Trophoblast cell (in vitro differentiated cells and primary cell): ENCODE measurements at regions not wholly inside any gene's neighbourhood (a gene's known extent, or its start where the extent isn't known, plus 50 kb on each side); places are given as distances from the start of the nearest gene placed in this dataset.

Experiments
- DNase-seq, 2 donors: peaks; one replicate each; pipeline ENCODE4 v3.0.0-alpha.2; 2016
- H2AFZ ChIP-seq: 2 replicates; pipeline ENCODE4 v1.6.1; 2013; ENCODE audit warnings: low read length, moderate library complexity, mild to moderate bottlenecking; ENCODE audit not compliant: insufficient read depth, poor library complexity
- H2AK5ac ChIP-seq: 2 replicates; pipeline ENCODE4 v1.6.1; 2013; ENCODE audit warnings: mild to moderate bottlenecking, low read length
- H2BK120ac ChIP-seq: 2 replicates; pipeline ENCODE4 v1.6.1; 2013; ENCODE audit warnings: low read length, mild to moderate bottlenecking, moderate library complexity; ENCODE audit not compliant: insufficient read depth, poor library complexity
- H2BK12ac ChIP-seq: 2 replicates; pipeline ENCODE4 v1.6.1; 2013; ENCODE audit warnings: mild to moderate bottlenecking, low read length, moderate library complexity
- H2BK5ac ChIP-seq: 2 replicates; pipeline ENCODE4 v1.6.1; 2013; ENCODE audit warnings: low read length, low read depth, moderate library complexity, mild to moderate bottlenecking; ENCODE audit not compliant: poor library complexity
- H3K14ac ChIP-seq: 2 replicates; pipeline ENCODE4 v1.6.1; 2013; ENCODE audit warnings: mild to moderate bottlenecking, low read length
- H3K18ac ChIP-seq: 2 replicates; pipeline ENCODE4 v1.6.1; 2013; ENCODE audit warnings: mild to moderate bottlenecking, low read length
- H3K23ac ChIP-seq: 2 replicates; pipeline ENCODE4 v1.6.1; 2013; ENCODE audit warnings: low read length
- H3K27ac ChIP-seq: 2 replicates; pipeline ENCODE4 v1.5.1; 2013; ENCODE audit warnings: low read depth, mild to moderate bottlenecking, inconsistent platforms, low read length, moderate library complexity
- H3K27me3 ChIP-seq: 2 replicates; pipeline ENCODE4 v1.6.1; 2013; ENCODE audit warnings: inconsistent platforms, mild to moderate bottlenecking, low read length, moderate library complexity; ENCODE audit not compliant: insufficient read depth
- H3K36me3 ChIP-seq, 2 experiments: 1 replicate in 1 of 2; 2 replicates in 1 of 2; pipeline ENCODE4 v1.6.1; 2013; ENCODE audit warnings: low read length in 2 of 2, mild to moderate bottlenecking in 2 of 2, moderate library complexity in 1 of 2; ENCODE audit not compliant: insufficient read depth in 2 of 2, control insufficient read depth in 1 of 2
- H3K4ac ChIP-seq: 2 replicates; pipeline ENCODE4 v1.6.1; 2013; ENCODE audit warnings: low read depth, mild to moderate bottlenecking, low read length, moderate library complexity
- H3K4me1 ChIP-seq, 2 experiments: 1 replicate in 1 of 2; 2 replicates in 1 of 2; pipeline ENCODE4 v1.6.1; 2013; ENCODE audit warnings: low read length in 2 of 2, mild to moderate bottlenecking in 2 of 2, moderate library complexity in 1 of 2; ENCODE audit not compliant: insufficient read depth in 2 of 2, control insufficient read depth in 1 of 2
- H3K4me2 ChIP-seq: 2 replicates; pipeline ENCODE4 v1.6.1; 2013; ENCODE audit warnings: inconsistent platforms, mild to moderate bottlenecking, low read length, moderate library complexity
- H3K4me3 ChIP-seq: 2 replicates; pipeline ENCODE4 v1.5.1; 2013; ENCODE audit warnings: mild to moderate bottlenecking, low read depth, low read length, inconsistent platforms
- H3K79me1 ChIP-seq: one replicate; pipeline ENCODE4 v1.6.1; 2013; ENCODE audit warnings: low read length
- H3K79me2 ChIP-seq: 2 replicates; pipeline ENCODE4 v1.6.1; 2013; ENCODE audit warnings: low read length, mild to moderate bottlenecking; ENCODE audit not compliant: control insufficient read depth, insufficient read depth, poor library complexity
- H3K9ac ChIP-seq: 2 replicates; pipeline ENCODE4 v1.6.1; 2013; ENCODE audit warnings: mild to moderate bottlenecking, low read length
- H3K9me3 ChIP-seq: 2 replicates; pipeline ENCODE4 v1.6.1; 2013; ENCODE audit warnings: low read depth, mild to moderate bottlenecking, control low read depth, inconsistent platforms, low read length; ENCODE audit not compliant: insufficient read depth
- H4K12ac ChIP-seq: 2 replicates; pipeline ENCODE4 v1.6.1; 2013; ENCODE audit warnings: low read depth, mild to moderate bottlenecking, low read length, moderate library complexity
- H4K8ac ChIP-seq: 2 replicates; pipeline ENCODE4 v1.6.1; 2013; ENCODE audit warnings: low read depth, mild to moderate bottlenecking, low read length, moderate library complexity
- H4K91ac ChIP-seq: one replicate; pipeline ENCODE4 v1.6.1; 2013; ENCODE audit warnings: low read depth, mild to moderate bottlenecking, low read length, moderate library complexity
- WGBS: extraction: QIAGEN DNeasy Blood & Tissue Kit; methylation state at CpG from one replicate; pipeline ENCODE4 v1.1.7; 2013; ENCODE audit warnings: missing lambda C conversion rate; ENCODE audit not compliant: insufficient read length, insufficient coverage; ENCODE audit errors: extremely low coverage; 5-methylcytosine and 5-hydroxymethylcytosine counted together

DNA sequence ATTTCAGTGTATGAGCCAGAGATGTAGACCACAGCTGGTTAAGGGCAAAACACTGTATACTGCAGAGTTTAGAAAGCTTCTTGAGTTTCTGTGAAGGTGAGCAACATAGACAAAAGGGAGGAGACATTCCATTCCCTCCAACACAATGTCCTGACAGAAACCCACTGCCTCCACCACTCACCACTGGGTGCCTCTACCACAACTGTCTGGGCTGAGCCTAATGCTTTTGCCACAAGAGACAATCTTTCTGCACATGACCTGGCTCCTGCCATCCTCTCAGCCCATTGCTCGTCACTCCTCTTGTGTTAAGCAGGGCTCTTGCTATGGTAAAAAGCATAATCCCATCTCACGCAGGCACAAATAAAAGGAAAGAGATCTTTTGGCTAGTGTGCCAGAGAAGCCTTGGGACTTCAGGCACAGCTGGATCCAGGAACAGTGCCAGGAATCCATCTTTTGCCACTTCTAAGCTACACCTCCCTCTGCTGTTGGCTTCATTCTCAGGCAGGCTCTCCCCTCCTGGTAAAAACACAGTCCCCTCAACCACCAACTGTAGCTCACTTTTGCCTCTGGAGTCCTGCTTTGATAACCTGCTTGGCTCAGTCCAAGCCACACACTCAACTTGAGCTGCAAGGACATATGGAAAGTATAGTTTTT lies 140.6 kb upstream of the PRR20G start:
- H4K8ac ChIP-seq = no peak overlapping the region
- no peak overlapping the region for H4K91ac ChIP-seq
- no peak overlapping the region for H3K18ac ChIP-seq
- no peak overlapping the region for H2BK5ac ChIP-seq
- H3K4me2 ChIP-seq = no peak overlapping the region
- H2AFZ ChIP-seq = no peak overlapping the region
- H4K12ac ChIP-seq = no peak overlapping the region
- no peak overlapping the region for H3K27ac ChIP-seq
- peaks cover 2% of the 10 kb centered on the region for H3K9me3 ChIP-seq
- H3K79me1 ChIP-seq = no peaks in the 10 kb centered on the region
- no peaks in the 10 kb centered on the region for H3K79me2 ChIP-seq
- no peak overlapping the region for H3K23ac ChIP-seq
- no peak overlapping the region for H3K14ac ChIP-seq
- H2BK12ac ChIP-seq = no peak overlapping the region
- H3K9ac ChIP-seq = peak overlapping the region; percentile 59
- no CpG with 5 or more reads among the region's 2 CpGs for WGBS
- no peaks in the 10 kb centered on the region for H3K36me3 ChIP-seq
- H3K4ac ChIP-seq = no peak overlapping the region
- DNase-seq = no peak
- H2BK120ac ChIP-seq = no peak overlapping the region
- H3K4me3 ChIP-seq = no peak overlapping the region
- H2AK5ac ChIP-seq = no peak overlapping the region
- H3K27me3 ChIP-seq = no peaks in the 10 kb centered on the region
- H3K4me1 ChIP-seq = peaks cover 0 to 4% of the 10 kb centered on the region in 2 experiments

DNA sequence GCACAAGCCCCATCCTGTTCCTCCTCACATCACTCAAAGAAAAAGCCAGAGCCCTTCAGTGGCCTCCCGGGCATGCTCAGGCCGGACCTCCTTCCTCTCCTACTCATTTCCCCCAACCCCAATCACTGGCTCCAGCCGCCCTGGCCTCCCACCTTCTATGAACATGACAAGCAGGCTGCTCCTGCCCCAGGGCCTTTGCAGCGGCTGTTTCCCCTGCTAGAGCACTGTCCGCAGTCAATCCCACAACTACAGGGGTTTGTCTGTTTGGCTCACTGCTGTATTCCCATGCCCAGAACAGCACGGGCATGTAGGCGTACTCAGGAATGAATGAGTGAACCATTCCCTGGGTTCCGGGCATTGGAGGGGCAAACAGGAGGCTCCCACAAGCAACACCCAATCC lies 139.8 kb upstream of the PRR20G start:
- Histone ChIP-seq H4K8ac (no peak overlapping the region), H2BK12ac (no peak overlapping the region), H2AFZ (no peak overlapping the region), H3K79me1 (no peaks in the 10 kb centered on the region), H3K4me1 (peaks cover 0 to 4% of the 10 kb centered on the region in 2 experiments), H4K12ac (no peak overlapping the region), H2BK120ac (no peak overlapping the region), H3K4ac (no peak overlapping the region), H2AK5ac (no peak overlapping the region), H3K79me2 (no peaks in the 10 kb centered on the region), H3K9me3 (peaks cover 2% of the 10 kb centered on the region), H3K4me2 (no peak overlapping the region), H3K18ac (no peak overlapping the region), H3K23ac (no peak overlapping the region), H3K27me3 (no peaks in the 10 kb centered on the region), H2BK5ac (no peak overlapping the region), H3K9ac (peak overlapping the region; percentile 24), H4K91ac (no peak overlapping the region), H3K27ac (no peak overlapping the region), H3K4me3 (no peak overlapping the region), H3K36me3 (no peaks in the 10 kb centered on the region), H3K14ac (no peak overlapping the region)
- no CpG with 5 or more reads among the region's 8 CpGs for WGBS
- no peak for DNase-seq

DNA sequence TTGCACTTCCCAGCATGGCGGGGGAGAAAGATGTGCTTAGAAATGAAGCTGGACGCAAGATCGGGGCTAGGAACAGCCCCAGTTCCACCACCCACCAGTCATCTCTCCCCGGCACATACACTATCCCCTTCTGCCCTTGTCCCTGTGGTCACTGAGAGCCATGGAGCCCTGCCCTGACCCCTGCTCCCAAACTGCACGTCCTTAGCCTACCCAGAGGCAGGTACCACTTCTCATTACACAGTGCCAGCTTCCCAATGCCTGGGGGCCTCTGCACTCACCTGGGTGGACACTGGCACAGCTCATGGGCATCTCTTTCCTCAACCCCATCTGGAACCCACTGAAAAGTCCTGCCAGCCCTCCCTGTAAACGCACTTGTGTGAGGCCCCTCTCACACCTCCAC lies 139.3 kb upstream of the PRR20G start:
- H3K27me3 ChIP-seq = no peaks in the 10 kb centered on the region
- no peak overlapping the region for H2AFZ ChIP-seq
- H3K9ac ChIP-seq = no peak overlapping the region
- H3K79me2 ChIP-seq = no peaks in the 10 kb centered on the region
- no peak overlapping the region for H4K12ac ChIP-seq
- no peak overlapping the region for H2BK120ac ChIP-seq
- no peaks in the 10 kb centered on the region for H3K79me1 ChIP-seq
- H3K36me3 ChIP-seq = no peaks in the 10 kb centered on the region
- peaks cover 0 to 4% of the 10 kb centered on the region in 2 experiments for H3K4me1 ChIP-seq
- no peak overlapping the region for H2BK5ac ChIP-seq
- H3K4me2 ChIP-seq = no peak overlapping the region
- H3K14ac ChIP-seq = no peak overlapping the region
- no peak for DNase-seq
- H3K18ac ChIP-seq = no peak overlapping the region
- WGBS = no CpG with 5 or more reads among the region's 6 CpGs
- H3K23ac ChIP-seq = no peak overlapping the region
- H4K8ac ChIP-seq = no peak overlapping the region
- no peak overlapping the region for H2BK12ac ChIP-seq
- H3K4me3 ChIP-seq = no peak overlapping the region
- no peak overlapping the region for H2AK5ac ChIP-seq
- H3K27ac ChIP-seq = no peak overlapping the region
- peaks cover 2% of the 10 kb centered on the region for H3K9me3 ChIP-seq
- no peak overlapping the region for H4K91ac ChIP-seq
- H3K4ac ChIP-seq = no peak overlapping the region

DNA sequence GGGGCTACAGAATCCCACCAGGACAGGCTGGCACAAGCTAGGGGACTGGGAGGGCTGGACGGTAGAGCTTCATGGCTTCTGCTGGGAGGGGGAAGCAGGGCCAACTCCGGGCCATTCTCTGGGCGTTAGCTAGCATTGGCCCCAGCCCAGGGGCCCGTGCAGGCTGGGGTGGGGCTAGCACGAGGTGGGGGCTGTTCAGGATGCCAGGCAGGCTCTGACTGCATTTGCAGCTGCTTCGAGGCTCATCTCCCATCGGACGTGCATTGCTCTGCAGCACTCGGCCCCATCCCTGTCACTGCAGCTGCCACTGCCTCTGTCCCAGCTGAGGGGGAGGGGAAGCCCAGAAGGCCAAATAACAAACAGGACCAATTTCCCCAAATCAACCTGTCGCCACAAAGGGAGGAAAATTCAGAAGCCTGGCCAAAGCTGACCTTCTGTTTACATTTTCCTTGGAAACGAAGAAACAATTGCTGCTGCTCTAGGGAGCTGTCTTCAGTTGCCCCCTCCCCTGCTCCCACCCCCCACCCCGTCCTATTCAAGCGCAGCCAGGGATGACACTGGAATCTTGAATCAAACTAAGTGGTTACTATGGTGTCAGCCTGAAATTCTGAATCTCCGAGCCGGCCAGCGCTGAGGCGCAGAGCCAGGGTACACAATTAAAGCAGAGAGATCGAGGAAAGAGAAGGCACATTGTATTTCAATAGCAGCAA lies 138.8 kb upstream of the PRR20G start:
- Histone ChIP-seq H4K91ac (no peak overlapping the region), H3K4me1 (peaks cover 0 to 4% of the 10 kb centered on the region in 2 experiments), H3K14ac (no peak overlapping the region), H3K79me1 (no peaks in the 10 kb centered on the region), H3K4me2 (no peak overlapping the region), H3K27ac (no peak overlapping the region), H3K36me3 (no peaks in the 10 kb centered on the region), H2BK120ac (no peak overlapping the region), H3K9me3 (peaks cover 2% of the 10 kb centered on the region), H3K4me3 (no peak overlapping the region), H3K18ac (no peak overlapping the region), H3K23ac (no peak overlapping the region), H3K79me2 (no peaks in the 10 kb centered on the region), H3K27me3 (no peaks in the 10 kb centered on the region), H2BK12ac (no peak overlapping the region), H3K9ac (no peak overlapping the region), H4K8ac (no peak overlapping the region), H2AK5ac (no peak overlapping the region), H2BK5ac (no peak overlapping the region), H2AFZ (no peak overlapping the region), H3K4ac (no peak overlapping the region), H4K12ac (no peak overlapping the region)
- DNase-seq = no peak
- WGBS = no CpG with 5 or more reads among the region's 18 CpGs
